ENCODE measurements at regions not wholly inside any gene's neighbourhood (a gene's known extent, or its start where the extent isn't known, plus 50 kb on each side); places are given as distances from the start of the nearest gene placed in this dataset.

- no peak overlapping the region for H3K27ac ChIP-seq (ENCODE audit: low read length)
- no peak overlapping the region for H3K9ac ChIP-seq (ENCODE audit: low read length)
- H2AFZ ChIP-seq (ENCODE audit: low read length): no peak overlapping the region
- H3K9me3 ChIP-seq (ENCODE audit: low read length): peaks cover 8% of the 10 kb centered on the region; the same call in 1 of the 2 replicates
- no peaks in the 10 kb centered on the region for H3K9me2 ChIP-seq (replicated peaks; ENCODE audit: insufficient read depth, low read length)
- H3K27me3 ChIP-seq (ENCODE audit: low read length): no peaks in the 10 kb centered on the region
- no peak overlapping the region for H3K4me3 ChIP-seq (ENCODE audit: low read length)
- no peak overlapping the region for H3K4me2 ChIP-seq (ENCODE audit: low read depth, low read length, poor library complexity, severe bottlenecking)
- no peaks in the 10 kb centered on the region for H4K20me1 ChIP-seq (ENCODE audit: insufficient read depth, low read depth, low read length)
- no peaks in the 10 kb centered on the region for H3K4me1 ChIP-seq (ENCODE audit: low read length)
- H3K36me3 ChIP-seq (ENCODE audit: insufficient read depth, low read length): no peaks in the 10 kb centered on the region; the same call in 1 of the 2 replicates
- DNase-seq: no peak
- no peaks in the 10 kb centered on the region for H3K79me2 ChIP-seq (ENCODE audit: low read length)
Measured at GRCh38 chr5:2910401-2911175, 159.1 kb upstream of the IRX2 start.

GRCh38 chr5:2909035-2909434, 157.6 kb upstream of the IRX2 start:
- H3K27ac ChIP-seq (ENCODE audit: low read length): no peak overlapping the region
- no peaks in the 10 kb centered on the region for H3K4me1 ChIP-seq (ENCODE audit: low read length)
- no peak overlapping the region for H3K9ac ChIP-seq (ENCODE audit: low read length)
- no peaks in the 10 kb centered on the region for H4K20me1 ChIP-seq (ENCODE audit: insufficient read depth, low read depth, low read length)
- H2AFZ ChIP-seq (ENCODE audit: low read length): no peak overlapping the region
- no peaks in the 10 kb centered on the region for H3K36me3 ChIP-seq (ENCODE audit: insufficient read depth, low read length)
- H3K27me3 ChIP-seq (ENCODE audit: low read length): no peaks in the 10 kb centered on the region
- H3K9me2 ChIP-seq (replicated peaks; ENCODE audit: insufficient read depth, low read length): no peaks in the 10 kb centered on the region
- peaks cover 11% of the 10 kb centered on the region; the same call in 1 of the 2 replicates for H3K9me3 ChIP-seq (ENCODE audit: low read length)
- no peak overlapping the region for H3K4me2 ChIP-seq (ENCODE audit: low read depth, low read length, poor library complexity, severe bottlenecking)
- no peak overlapping the region for H3K4me3 ChIP-seq (ENCODE audit: low read length)
- H3K79me2 ChIP-seq (ENCODE audit: low read length): no peaks in the 10 kb centered on the region
- DNase-seq: no peak

- H3K79me2 ChIP-seq (ENCODE audit: low read length): no peaks in the 10 kb centered on the region
- H3K9me2 ChIP-seq (replicated peaks; ENCODE audit: insufficient read depth, low read length): no peaks in the 10 kb centered on the region
- no peak overlapping the region for H3K27ac ChIP-seq (ENCODE audit: low read length)
- H2AFZ ChIP-seq (ENCODE audit: low read length): no peak overlapping the region
- H3K27me3 ChIP-seq (ENCODE audit: low read length): no peaks in the 10 kb centered on the region
- H3K4me2 ChIP-seq (ENCODE audit: low read depth, low read length, poor library complexity, severe bottlenecking): no peak overlapping the region
- no peaks in the 10 kb centered on the region for H3K36me3 ChIP-seq (ENCODE audit: insufficient read depth, low read length)
- no peak for DNase-seq
- no peak overlapping the region for H3K4me3 ChIP-seq (ENCODE audit: low read length)
- H3K9me3 ChIP-seq (ENCODE audit: low read length): peaks cover 12% of the 10 kb centered on the region; the same call in 1 of the 2 replicates
- no peaks in the 10 kb centered on the region for H4K20me1 ChIP-seq (ENCODE audit: insufficient read depth, low read depth, low read length)
- H3K9ac ChIP-seq (ENCODE audit: low read length): no peak overlapping the region
- H3K4me1 ChIP-seq (ENCODE audit: low read length): no peaks in the 10 kb centered on the region
Measured at GRCh38 chr5:2908086-2908485, 156.6 kb upstream of the IRX2 start.

GRCh38 chr5:2906302-2907090, 155.0 kb upstream of the IRX2 start:
- Histone ChIP-seq H3K9ac (ENCODE audit: low read length) (no peak overlapping the region), H3K4me1 (ENCODE audit: low read length) (no peaks in the 10 kb centered on the region), H3K9me3 (ENCODE audit: low read length) (peaks cover 16% of the 10 kb centered on the region; the same call in 1 of the 2 replicates), H3K4me3 (ENCODE audit: low read length) (no peak overlapping the region), H3K4me2 (ENCODE audit: low read depth, low read length, poor library complexity, severe bottlenecking) (no peak overlapping the region), H3K9me2 (replicated peaks; ENCODE audit: insufficient read depth, low read length) (no peaks in the 10 kb centered on the region), H2AFZ (ENCODE audit: low read length) (no peak overlapping the region), H3K36me3 (ENCODE audit: insufficient read depth, low read length) (no peaks in the 10 kb centered on the region), H3K79me2 (ENCODE audit: low read length) (no peaks in the 10 kb centered on the region), H3K27me3 (ENCODE audit: low read length) (no peaks in the 10 kb centered on the region), H3K27ac (ENCODE audit: low read length) (no peak overlapping the region), H4K20me1 (ENCODE audit: insufficient read depth, low read depth, low read length) (no peaks in the 10 kb centered on the region)
- no peak for DNase-seq

- no peak for DNase-seq
- Histone ChIP-seq H3K9me2 (replicated peaks; ENCODE audit: insufficient read depth, low read length) (no peaks in the 10 kb centered on the region), H2AFZ (ENCODE audit: low read length) (no peak overlapping the region), H3K36me3 (ENCODE audit: insufficient read depth, low read length) (no peaks in the 10 kb centered on the region), H4K20me1 (ENCODE audit: insufficient read depth, low read depth, low read length) (no peaks in the 10 kb centered on the region), H3K9ac (ENCODE audit: low read length) (no peak overlapping the region), H3K27ac (ENCODE audit: low read length) (no peak overlapping the region), H3K4me3 (ENCODE audit: low read length) (no peak overlapping the region), H3K4me2 (ENCODE audit: low read depth, low read length, poor library complexity, severe bottlenecking) (no peak overlapping the region), H3K27me3 (ENCODE audit: low read length) (no peaks in the 10 kb centered on the region), H3K9me3 (ENCODE audit: low read length) (peaks cover 16% of the 10 kb centered on the region; the same call in 1 of the 2 replicates), H3K4me1 (ENCODE audit: low read length) (no peaks in the 10 kb centered on the region), H3K79me2 (ENCODE audit: low read length) (no peaks in the 10 kb centered on the region)
Measured at GRCh38 chr5:2905741-2906140, 154.3 kb upstream of the IRX2 start.

- Histone ChIP-seq H3K27ac (ENCODE audit: low read length) (no peak overlapping the region), H3K9ac (ENCODE audit: low read length) (no peak overlapping the region), H3K27me3 (ENCODE audit: low read length) (no peaks in the 10 kb centered on the region), H3K4me2 (ENCODE audit: low read depth, low read length, poor library complexity, severe bottlenecking) (no peak overlapping the region), H4K20me1 (ENCODE audit: insufficient read depth, low read depth, low read length) (no peaks in the 10 kb centered on the region), H3K4me3 (ENCODE audit: low read length) (no peak overlapping the region), H3K36me3 (ENCODE audit: insufficient read depth, low read length) (no peaks in the 10 kb centered on the region), H2AFZ (ENCODE audit: low read length) (no peak overlapping the region), H3K4me1 (ENCODE audit: low read length) (no peaks in the 10 kb centered on the region), H3K9me3 (ENCODE audit: low read length) (peaks cover 16% of the 10 kb centered on the region; the same call in 1 of the 2 replicates), H3K9me2 (replicated peaks; ENCODE audit: insufficient read depth, low read length) (no peaks in the 10 kb centered on the region), H3K79me2 (ENCODE audit: low read length) (no peaks in the 10 kb centered on the region)
- DNase-seq: no peak
Measured at GRCh38 chr5:2904956-2905355, 153.5 kb upstream of the IRX2 start.

GRCh38 chr5:2904399-2904798, 152.9 kb upstream of the IRX2 start:
- no peaks in the 10 kb centered on the region for H3K4me1 ChIP-seq (ENCODE audit: low read length)
- H3K9ac ChIP-seq (ENCODE audit: low read length): no peak overlapping the region
- H4K20me1 ChIP-seq (ENCODE audit: insufficient read depth, low read depth, low read length): no peaks in the 10 kb centered on the region
- no peaks in the 10 kb centered on the region for H3K27me3 ChIP-seq (ENCODE audit: low read length)
- no peaks in the 10 kb centered on the region for H3K36me3 ChIP-seq (ENCODE audit: insufficient read depth, low read length)
- H3K9me3 ChIP-seq (ENCODE audit: low read length): peaks cover 16% of the 10 kb centered on the region; the same call in 1 of the 2 replicates
- no peak overlapping the region for H3K4me3 ChIP-seq (ENCODE audit: low read length)
- H3K4me2 ChIP-seq (ENCODE audit: low read depth, low read length, poor library complexity, severe bottlenecking): no peak overlapping the region
- H3K9me2 ChIP-seq (replicated peaks; ENCODE audit: insufficient read depth, low read length): no peaks in the 10 kb centered on the region
- no peak for DNase-seq
- H2AFZ ChIP-seq (ENCODE audit: low read length): no peak overlapping the region
- no peak overlapping the region for H3K27ac ChIP-seq (ENCODE audit: low read length)
- no peaks in the 10 kb centered on the region for H3K79me2 ChIP-seq (ENCODE audit: low read length)

Measured in Karpas-422 (cell line).